ENCODE measurements at regions not wholly inside any gene's neighbourhood (a gene's known extent, or its start where the extent isn't known, plus 50 kb on each side); places are given as distances from the start of the nearest gene placed in this dataset.
"Not testable (repeated sequence)": the region's sequence is repeated elsewhere in the genome, so short reads cannot be mapped to it uniquely, and the experiment has no call there.

- intact Hi-C loops (cut with DNase I; ENCODE audit: low total_unique reads): no loop called here
- DNase-seq: no peak
- no peak for TF ChIP-seq CTCF (IDR thresholded peaks at IDR 0.05)
- no peak for TF ChIP-seq POLR2A (IDR thresholded peaks at IDR 0.05)
- TF ChIP-seq POLR2AphosphoS5 (IDR thresholded peaks at IDR 0.05): no peak
- no peak for TF ChIP-seq EP300 (IDR thresholded peaks at IDR 0.05; ENCODE audit: low read depth)
- Histone ChIP-seq H3K9me3 (no peaks in the 10 kb centered on the region), H3K4me1 (no peaks in the 10 kb centered on the region), H3K27me3 (no peaks in the 10 kb centered on the region), H3K27ac (no peak overlapping the region), H3K4me3 (no peak overlapping the region), H3K36me3 (no peaks in the 10 kb centered on the region)
- in situ Hi-C loops (cut with MboI; ENCODE audit: low pct_ligation_motif_present in 1 of 4, low pct_unique_long_range_greater_than_20kb in 1 of 4, low sequenced_read_pairs in 3 of 4): no loop called here
- 87% methylated on average over 5 of the region's 5 CpGs; no CpG with 5 or more reads in 1 of the 2 donors for WGBS, 2 donors (ENCODE audit: low coverage in 1 of 2)
Measured at GRCh38 chr14:55912344-55912743, 205.9 kb upstream of the PELI2 start.

- Histone ChIP-seq H3K9me3 (no peaks in the 10 kb centered on the region), H3K4me1 (no peaks in the 10 kb centered on the region), H3K4me3 (no peak overlapping the region), H3K27ac (no peak overlapping the region), H3K27me3 (no peaks in the 10 kb centered on the region), H3K36me3 (no peaks in the 10 kb centered on the region)
- in situ Hi-C loops (cut with MboI; ENCODE audit: low pct_ligation_motif_present in 1 of 4, low pct_unique_long_range_greater_than_20kb in 1 of 4, low sequenced_read_pairs in 3 of 4) (no loop called here), intact Hi-C loops (cut with DNase I; ENCODE audit: low total_unique reads) (no loop called here)
- WGBS, 2 donors (ENCODE audit: low coverage in 1 of 2): 57 to 84% methylated on average over 6 to 8 of the region's 8 CpGs
- no peak for DNase-seq
- TF ChIP-seq POLR2AphosphoS5 (IDR thresholded peaks at IDR 0.05) (peak in 1 of 3 donors; percentile 11), POLR2A (IDR thresholded peaks at IDR 0.05) (no peak)
Measured at GRCh38 chr14:55913324-55914025, 204.7 kb upstream of the PELI2 start.

- TF ChIP-seq POLR2AphosphoS5 (IDR thresholded peaks at IDR 0.05) (no peak), CTCF (IDR thresholded peaks at IDR 0.05) (no peak), EP300 (IDR thresholded peaks at IDR 0.05; ENCODE audit: low read depth) (no peak), POLR2A (IDR thresholded peaks at IDR 0.05) (no peak)
- no peaks in the 10 kb centered on the region for H3K36me3 ChIP-seq
- no peaks in the 10 kb centered on the region for H3K27me3 ChIP-seq
- no peaks in the 10 kb centered on the region for H3K9me3 ChIP-seq
- intact Hi-C loops (cut with DNase I; ENCODE audit: low total_unique reads) (no loop called here), in situ Hi-C loops (cut with MboI; ENCODE audit: low pct_ligation_motif_present in 1 of 4, low pct_unique_long_range_greater_than_20kb in 1 of 4, low sequenced_read_pairs in 3 of 4) (no loop called here)
- H3K27ac ChIP-seq: no peak overlapping the region
- H3K4me3 ChIP-seq: no peak overlapping the region
- H3K4me1 ChIP-seq: no peaks in the 10 kb centered on the region
- no peak for DNase-seq
Measured at GRCh38 chr14:55914771-55915170, 203.4 kb upstream of the PELI2 start.

GRCh38 chr14:55915456-55915855 is 202.8 kb upstream of the PELI2 start:
- Histone ChIP-seq H3K27ac (no peak overlapping the region), H3K9me3 (no peaks in the 10 kb centered on the region), H3K4me1 (no peaks in the 10 kb centered on the region), H3K4me3 (no peak overlapping the region), H3K36me3 (no peaks in the 10 kb centered on the region), H3K27me3 (no peaks in the 10 kb centered on the region)
- intact Hi-C loops (cut with DNase I; ENCODE audit: low total_unique reads): no loop called here
- no peak for TF ChIP-seq POLR2A (IDR thresholded peaks at IDR 0.05)
- no peak for DNase-seq
- WGBS, 2 donors (ENCODE audit: low coverage in 1 of 2): 82 to 89% methylated on average over 1 of the region's 1 CpG
- in situ Hi-C loops (cut with MboI; ENCODE audit: low pct_ligation_motif_present in 1 of 4, low pct_unique_long_range_greater_than_20kb in 1 of 4, low sequenced_read_pairs in 3 of 4): no loop called here

GRCh38 chr14:55919800-55920199 is 198.4 kb upstream of the PELI2 start:
- in situ Hi-C loops (cut with MboI; ENCODE audit: low pct_ligation_motif_present in 1 of 4, low pct_unique_long_range_greater_than_20kb in 1 of 4, low sequenced_read_pairs in 3 of 4); DNase-seq; H3K27me3 ChIP-seq; H3K27ac ChIP-seq; H3K4me1 ChIP-seq; H3K9me3 ChIP-seq; H3K36me3 ChIP-seq; intact Hi-C loops (cut with DNase I; ENCODE audit: low total_unique reads); H3K4me3 ChIP-seq: not testable (repeated sequence)
- 92% methylated on average over 13 of the region's 13 CpGs; no CpG with 5 or more reads in 1 of the 2 donors for WGBS, 2 donors (ENCODE audit: low coverage in 1 of 2)

- Histone ChIP-seq H3K36me3 (no peaks in the 10 kb centered on the region), H3K4me3 (no peak overlapping the region), H3K9me3 (no peaks in the 10 kb centered on the region), H3K27me3 (no peaks in the 10 kb centered on the region), H3K27ac (no peak overlapping the region), H3K4me1 (peaks cover 0 to 11% (median 5%) of the 10 kb centered on the region in 4 donors)
- no peak for DNase-seq
- intact Hi-C loops (cut with DNase I; ENCODE audit: low total_unique reads) (no loop called here), in situ Hi-C loops (cut with MboI; ENCODE audit: low pct_ligation_motif_present in 1 of 4, low pct_unique_long_range_greater_than_20kb in 1 of 4, low sequenced_read_pairs in 3 of 4) (no loop called here)
- WGBS, 2 donors (ENCODE audit: low coverage in 1 of 2): 70 to 75% methylated on average over 1 of the region's 1 CpG
- no peak for TF ChIP-seq EP300 (IDR thresholded peaks at IDR 0.05; ENCODE audit: low read depth)
- no peak for TF ChIP-seq POLR2AphosphoS5 (IDR thresholded peaks at IDR 0.05)
- no peak for TF ChIP-seq POLR2A (IDR thresholded peaks at IDR 0.05)
- no peak for TF ChIP-seq CTCF (IDR thresholded peaks at IDR 0.05)
Measured at GRCh38 chr14:55921511-55921910, 196.7 kb upstream of the PELI2 start.
